WTC11 (cell line): ENCODE measurements at regions not wholly inside any gene's neighbourhood (a gene's known extent, or its start where the extent isn't known, plus 50 kb on each side); places are given as distances from the start of the nearest gene placed in this dataset.

ENCODE experiments used
- ATAC-seq: fragments of 200-7000 bp; cut with Tn5 transposase; 2 replicates; pipeline ENCODE4 v1.10.0; 2021; ENCODE audit warnings: mild to moderate bottlenecking, moderate library complexity
- CTCF ChIA-PET: fragments of 300-600 bp; sonication (Branson Sonifier 250); formaldehyde crosslinking; loops from one replicate; lab custom pipeline; 2021; ENCODE audit warnings: antibody characterized with exemption; lab: Charles Lee
- POLR2A ChIA-PET: fragments of 350-600 bp; sonication (Branson Sonifier 250); formaldehyde crosslinking; loops from one replicate; lab custom pipeline; 2021; ENCODE audit warnings: antibody characterized with exemption; lab: Charles Lee
- DNase-seq: peaks from one replicate; pipeline ENCODE4 v3.0.0; 2021; ENCODE audit warnings: low spot score
- H3K27ac Mint-ChIP-seq: 2 replicates; pipeline ENCODE4 v1.8.0; 2021; ENCODE audit warnings: mixed read lengths
- H3K27me3 Mint-ChIP-seq: 2 replicates; pipeline ENCODE4 v1.8.0; 2021; ENCODE audit warnings: low read depth, mild to moderate bottlenecking, moderate library complexity, mixed read lengths
- H3K36me3 Mint-ChIP-seq: 2 replicates; pipeline ENCODE4 v1.8.0; 2021; ENCODE audit warnings: mixed read lengths
- H3K4me1 Mint-ChIP-seq: 2 replicates; pipeline ENCODE4 v1.8.0; 2022; ENCODE audit warnings: mixed read lengths
- H3K4me3 Mint-ChIP-seq: 2 replicates; pipeline ENCODE4 v1.8.0; 2021; ENCODE audit warnings: mild to moderate bottlenecking, moderate library complexity, mixed read lengths
- H3K9me3 Mint-ChIP-seq: 2 replicates; pipeline ENCODE4 v1.8.0; 2021; ENCODE audit warnings: mixed read lengths
- ATF1 ChIP-seq: sonication (generic); formaldehyde crosslinking; IDR thresholded peaks from 2 replicates; pipeline ENCODE4 v1.8.1; 2023; ENCODE audit warnings: mild to moderate bottlenecking, moderate library complexity, missing genetic modification reagents
- CDX4 ChIP-seq: fragments of 250-450 bp; sonication (Bioruptor Pico); IDR thresholded peaks from 2 replicates; pipeline ENCODE4 v1.9.0; 2021; ENCODE audit warnings: moderate library complexity, mild to moderate bottlenecking, inconsistent platforms, borderline replicate concordance
- CREM ChIP-seq: sonication (generic); formaldehyde crosslinking; IDR thresholded peaks from 2 replicates; pipeline ENCODE4 v1.8.1; 2022; ENCODE audit warnings: mild to moderate bottlenecking, missing genetic modification reagents, moderate library complexity
- E2F1 ChIP-seq: sonication (generic); formaldehyde crosslinking; IDR thresholded peaks from 2 replicates; pipeline ENCODE4 v1.8.0; 2022; ENCODE audit warnings: mild to moderate bottlenecking, missing genetic modification reagents
- FOXK1 ChIP-seq: sonication (generic); formaldehyde crosslinking; IDR thresholded peaks from 2 replicates; pipeline ENCODE4 v1.8.0; 2022; ENCODE audit warnings: mild to moderate bottlenecking, moderate library complexity, missing genetic modification reagents
- FOXP1 ChIP-seq: sonication (generic); formaldehyde crosslinking; IDR thresholded peaks from 2 replicates; pipeline ENCODE4 v1.8.0; 2022; ENCODE audit warnings: missing genetic modification reagents, mild to moderate bottlenecking, moderate library complexity, borderline replicate concordance
- GRHL2 ChIP-seq: fragments of 250-450 bp; sonication (Bioruptor Pico); IDR thresholded peaks from 2 replicates; pipeline ENCODE4 v1.8.0; 2022; ENCODE audit warnings: mild to moderate bottlenecking, moderate library complexity; ENCODE audit not compliant: insufficient replicate concordance, severe bottlenecking
- JAZF1 ChIP-seq: fragments of 250-450 bp; sonication (Bioruptor Pico); IDR thresholded peaks from 2 replicates; pipeline ENCODE4 v1.9.0; 2021; ENCODE audit warnings: moderate library complexity, mild to moderate bottlenecking, inconsistent platforms
- JUN ChIP-seq: sonication (generic); formaldehyde crosslinking; IDR thresholded peaks from 2 replicates; pipeline ENCODE4 v1.8.0; 2023; ENCODE audit warnings: mild to moderate bottlenecking, missing genetic modification reagents
- MAX ChIP-seq: sonication (generic); formaldehyde crosslinking; IDR thresholded peaks from 2 replicates; pipeline ENCODE4 v1.8.0; 2022; ENCODE audit warnings: mild to moderate bottlenecking, missing genetic modification reagents
- NFE2L1 ChIP-seq: sonication (generic); formaldehyde crosslinking; IDR thresholded peaks from 2 replicates; pipeline ENCODE4 v1.8.1; 2023; ENCODE audit warnings: missing genetic modification reagents
- TCF7 ChIP-seq: sonication (generic); formaldehyde crosslinking; IDR thresholded peaks from 2 replicates; pipeline ENCODE4 v1.8.0; 2022; ENCODE audit warnings: mild to moderate bottlenecking, low read depth, missing genetic modification reagents, moderate library complexity
- TEAD1 ChIP-seq: sonication (generic); formaldehyde crosslinking; IDR thresholded peaks from 2 replicates; pipeline ENCODE4 v1.8.0; 2022; ENCODE audit warnings: mild to moderate bottlenecking, missing genetic modification reagents
- TEAD4 ChIP-seq: sonication (generic); formaldehyde crosslinking; IDR thresholded peaks from 2 replicates; pipeline ENCODE4 v1.8.0; 2022; ENCODE audit warnings: mild to moderate bottlenecking, missing genetic modification reagents
- ZNF281 ChIP-seq: sonication (generic); formaldehyde crosslinking; IDR thresholded peaks from 2 replicates; pipeline ENCODE4 v1.8.0; 2023; ENCODE audit warnings: mild to moderate bottlenecking, missing genetic modification reagents
- ZNF396 ChIP-seq: fragments of 250-450 bp; sonication (Bioruptor Pico); IDR thresholded peaks from 2 replicates; pipeline ENCODE4 v1.8.0; 2021; ENCODE audit warnings: mild to moderate bottlenecking, moderate library complexity, borderline replicate concordance
- ZNF423 ChIP-seq: fragments of 250-450 bp; sonication (Bioruptor Pico); IDR thresholded peaks from 2 replicates; pipeline ENCODE4 v2.1.2; 2022; ENCODE audit warnings: mild to moderate bottlenecking, moderate library complexity
- ZNF425 ChIP-seq: fragments of 250-450 bp; sonication (Bioruptor Pico); conservative IDR thresholded peaks from 2 replicates; pipeline ENCODE4 v1.9.0; 2021; ENCODE audit warnings: mild to moderate bottlenecking
- ZSCAN18 ChIP-seq: fragments of 250-450 bp; sonication (Bioruptor Pico); IDR thresholded peaks from 2 replicates; pipeline ENCODE4 v2.1.2; 2022; ENCODE audit warnings: mild to moderate bottlenecking, moderate library complexity

GRCh38 chr1:174105086-174105485 is 54.2 kb upstream of the RABGAP1L start:
- no peak for DNase-seq
- TF ChIP-seq FOXP1 (CRISPR knock-in tag) (no peak), TEAD4 (CRISPR knock-in tag) (no peak), NFE2L1 (CRISPR knock-in tag) (no peak), TEAD1 (CRISPR knock-in tag) (no peak), CREM (CRISPR knock-in tag) (no peak), CDX4 (CRISPR knock-in tag) (no peak), ZNF423 (CRISPR knock-in tag) (no peak), FOXK1 (CRISPR knock-in tag) (no peak), ATF1 (CRISPR knock-in tag) (no peak), E2F1 (CRISPR knock-in tag) (no peak), ZNF281 (CRISPR knock-in tag) (no peak), GRHL2 (CRISPR knock-in tag) (no peak), ZNF425 (CRISPR knock-in tag) (no peak), TCF7 (CRISPR knock-in tag) (no peak), ZNF396 (CRISPR knock-in tag) (no peak), ZSCAN18 (CRISPR knock-in tag) (no peak), MAX (CRISPR knock-in tag) (no peak), JAZF1 (CRISPR knock-in tag) (no peak), JUN (CRISPR knock-in tag) (no peak)
- H3K4me1 Mint-ChIP-seq: no peaks in the 10 kb centered on the region
- ChIA-PET CTCF (interaction anchor here (1.7 kb wide), 1 partner anchor 10 kb away, joined by 7 read pairs; no protein-coding TSS in a partner anchor), POLR2A (interaction anchor here (0.6 kb wide), 1 partner anchor 51 kb away, joined by 3 read pairs; no protein-coding TSS in a partner anchor)
- H3K27ac Mint-ChIP-seq: no peak overlapping the region
- no peaks in the 10 kb centered on the region for H3K9me3 Mint-ChIP-seq
- no peak for ATAC-seq
- no peak overlapping the region for H3K4me3 Mint-ChIP-seq
- H3K36me3 Mint-ChIP-seq: no peaks in the 10 kb centered on the region
- no peaks in the 10 kb centered on the region for H3K27me3 Mint-ChIP-seq
